HCT116 (cell line): ENCODE measurements at regions not wholly inside any gene's neighbourhood (a gene's known extent, or its start where the extent isn't known, plus 50 kb on each side); places are given as distances from the start of the nearest gene placed in this dataset.
"Not testable (repeated sequence)": the region's sequence is repeated elsewhere in the genome, so short reads cannot be mapped to it uniquely, and the experiment has no call there.

Source experiments
- ATAC-seq: fragments of 200-7000 bp; cut with Tn5 transposase; 2 replicates; pipeline ENCODE4 v1.9.1; 2020; ENCODE audit warnings: mild to moderate bottlenecking, moderate library complexity
- BruUV-seq: library from RNA; stranded (reverse); fragments of 400-500 nt; replicated peaks from 2 replicates; lab custom pipeline; 2021; lab: Mats Ljungman, UMichigan
- CTCF ChIA-PET: fragments of 300-600 bp; sonication (Branson Sonifier 250); formaldehyde crosslinking; loops from one replicate; lab custom pipeline; 2021; ENCODE audit warnings: antibody characterized with exemption; lab: Charles Lee
- POLR2A ChIA-PET: fragments of 300-600, 350-600 bp; sonication (Branson Sonifier 250); formaldehyde crosslinking; loops from one replicate; lab custom pipeline; 2021; ENCODE audit warnings: antibody characterized with exemption; lab: Charles Lee
- RAD21 ChIA-PET, 2 experiments: fragments of 300-600 bp; sonication (Branson Sonifier 250); formaldehyde crosslinking; loops; one replicate each; lab custom pipeline; 2023; ENCODE audit warnings: low total read pairs in 2 of 2; ENCODE audit not compliant: uncharacterized antibody in 2 of 2, unreplicated experiment in 2 of 2, low non-redundant PET in 1 of 2; lab: Charles Lee
- DNase-seq: peaks from one replicate; pipeline ENCODE4 v3.0.0-alpha.2; 2010; ENCODE audit warnings: low read depth, low spot score
- H2AFZ ChIP-seq: fragments of 200-600 bp; shearing (Covaris generic), sonication (generic); 2 replicates; pipeline ENCODE4 v1.6.1; 2017; ENCODE audit warnings: low read depth, mixed run types, mixed read lengths, antibody characterized with exemption, low read length; ENCODE audit not compliant: poor library complexity, severe bottlenecking
- H3K27ac ChIP-seq: 2 replicates; pipeline ENCODE4 v1.5.1; 2012; ENCODE audit warnings: low read depth, low read length
- H3K27me3 ChIP-seq: fragments of 200-600 bp; sonication (generic); 2 replicates; pipeline ENCODE4 v1.6.1; 2016; ENCODE audit warnings: mixed run types, low read length, mixed read lengths; ENCODE audit not compliant: insufficient read depth
- H3K36me3 ChIP-seq, 2 experiments: fragments of 200-500 bp in 1 of 2; fragments of 200-600 bp in 1 of 2; sonication (Bioruptor generic) in 1 of 2; sonication (generic) in 1 of 2; 2 replicates each; pipeline versions ENCODE4 v1.5.1 to v1.6.1; 2014 to 2016; ENCODE audit warnings: low read length in 2 of 2, inconsistent platforms in 1 of 2, mixed read lengths in 1 of 2, mixed run types in 1 of 2; ENCODE audit not compliant: insufficient read depth in 2 of 2, control insufficient read depth in 1 of 2
- H3K4me1 ChIP-seq, 2 experiments: fragments of 200-600 bp in 1 of 2; sonication (generic) in 1 of 2; 2 replicates each; pipeline versions ENCODE4 v1.5.1 to v1.6.1; 2012 to 2017; ENCODE audit warnings: low read length in 2 of 2, inconsistent platforms in 1 of 2, mild to moderate bottlenecking in 1 of 2, mixed read lengths in 1 of 2, mixed run types in 1 of 2, moderate library complexity in 1 of 2; ENCODE audit not compliant: insufficient read depth in 2 of 2, control insufficient read depth in 1 of 2
- H3K4me2 ChIP-seq: fragments of 200-600 bp; sonication (generic); 2 replicates; pipeline ENCODE4 v1.6.1; 2017; ENCODE audit warnings: mixed run types, low read length, mixed read lengths
- H3K4me3 ChIP-seq, 2 experiments: fragments of 200-600 bp in 1 of 2; sonication (generic) in 1 of 2; replicated peaks in 1 of 2; 2 replicates each; pipeline ENCODE4 v1.5.1; 2011 to 2016; ENCODE audit warnings: low read length in 2 of 2, control low read depth in 1 of 2, low read depth in 1 of 2, mild to moderate bottlenecking in 1 of 2, mixed read lengths in 1 of 2, mixed run types in 1 of 2
- H3K79me2 ChIP-seq: fragments of 200-600 bp; sonication (generic); 2 replicates; pipeline ENCODE4 v1.6.1; 2017; ENCODE audit warnings: mild to moderate bottlenecking, mixed run types, low read length, moderate library complexity, mixed read lengths; ENCODE audit not compliant: insufficient read depth
- H3K9ac ChIP-seq: fragments of 200-600 bp; sonication (generic); 2 replicates; pipeline ENCODE4 v1.6.1; 2016; ENCODE audit warnings: low read length, mixed read lengths
- H3K9me2 ChIP-seq: fragments of 200-600 bp; sonication (generic), shearing (Covaris generic); 2 replicates; pipeline ENCODE4 v1.6.1; 2017; ENCODE audit warnings: mixed run types, mild to moderate bottlenecking, moderate library complexity; ENCODE audit not compliant: insufficient read depth
- H3K9me3 ChIP-seq, 2 experiments: fragments of 200-500 bp in 1 of 2; fragments of 200-600 bp in 1 of 2; sonication (Bioruptor generic) in 1 of 2; sonication (generic) in 1 of 2; 2 replicates each; pipeline ENCODE4 v1.6.1; 2014 to 2017; ENCODE audit warnings: low read length in 2 of 2, mixed read lengths in 2 of 2, inconsistent platforms in 1 of 2, low read depth in 1 of 2, mild to moderate bottlenecking in 1 of 2, mixed run types in 1 of 2, moderate library complexity in 1 of 2; ENCODE audit not compliant: control insufficient read depth in 1 of 2, insufficient read depth in 1 of 2
- H4K20me1 ChIP-seq: fragments of 200-600 bp; sonication (generic), shearing (Covaris generic); 2 replicates; pipeline ENCODE4 v1.6.1; 2017; ENCODE audit warnings: mixed run types, mild to moderate bottlenecking, moderate library complexity; ENCODE audit not compliant: insufficient read depth
- EGR1 ChIP-seq: IDR thresholded peaks from 2 replicates; pipeline ENCODE4 v1.6.1; 2012; ENCODE audit warnings: low read depth
- SP1 ChIP-seq: IDR thresholded peaks from 2 replicates; pipeline ENCODE4 v1.6.1; 2012; ENCODE audit warnings: low read depth
- intact Hi-C: fragments of 100-400 bp; cut with micrococcal nuclease; formaldehyde crosslinking; loops from 2 replicates; pipeline ENCODE4 v1.10.0; 2022

GRCh38 chr12:23388898-23389297, 560.6 kb downstream of the SOX5 start:
- H3K9ac ChIP-seq, H3K27me3 ChIP-seq, H3K4me3 ChIP-seq, BruUV-seq, H2AFZ ChIP-seq, H3K4me2 ChIP-seq, RAD21 ChIA-PET, H3K36me3 ChIP-seq, DNase-seq, intact Hi-C loops, POLR2A ChIA-PET, H4K20me1 ChIP-seq, H3K9me2 ChIP-seq, H3K4me1 ChIP-seq, ATAC-seq, H3K79me2 ChIP-seq, CTCF ChIA-PET, H3K27ac ChIP-seq: not testable (repeated sequence)
- peaks cover 9 to 11% of the 10 kb centered on the region in 2 experiments; a peak in 2 of 4 replicates for H3K9me3 ChIP-seq

DNA sequence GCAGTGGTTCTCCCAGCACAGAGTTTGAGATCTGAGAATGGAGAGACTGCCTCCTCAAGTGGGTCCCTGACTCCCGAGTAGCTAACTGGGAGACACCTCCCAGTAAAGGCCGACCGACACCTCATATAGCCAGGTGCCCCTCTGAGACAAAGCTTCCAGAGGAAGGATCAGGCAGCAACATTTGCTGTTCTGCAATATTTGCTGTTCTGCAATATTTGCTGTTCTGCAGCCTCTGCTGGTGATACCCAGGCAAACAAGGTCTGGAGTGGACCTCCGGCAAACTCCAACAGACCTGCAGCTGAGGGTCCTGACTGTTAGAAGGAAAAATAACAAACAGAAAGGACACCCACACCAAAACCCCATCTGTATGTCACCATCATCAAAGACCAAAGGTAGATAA, 560.2 kb downstream of the SOX5 start:
- H4K20me1 ChIP-seq, H3K4me3 ChIP-seq, ATAC-seq, intact Hi-C loops, H3K79me2 ChIP-seq, BruUV-seq, H3K27ac ChIP-seq, H2AFZ ChIP-seq, H3K9ac ChIP-seq, DNase-seq, H3K27me3 ChIP-seq, CTCF ChIA-PET, H3K4me1 ChIP-seq, H3K9me2 ChIP-seq, H3K36me3 ChIP-seq, RAD21 ChIA-PET, H3K4me2 ChIP-seq, POLR2A ChIA-PET: not testable (repeated sequence)
- peaks cover 9 to 11% of the 10 kb centered on the region in 2 experiments; a peak in 2 of 4 replicates for H3K9me3 ChIP-seq

DNA sequence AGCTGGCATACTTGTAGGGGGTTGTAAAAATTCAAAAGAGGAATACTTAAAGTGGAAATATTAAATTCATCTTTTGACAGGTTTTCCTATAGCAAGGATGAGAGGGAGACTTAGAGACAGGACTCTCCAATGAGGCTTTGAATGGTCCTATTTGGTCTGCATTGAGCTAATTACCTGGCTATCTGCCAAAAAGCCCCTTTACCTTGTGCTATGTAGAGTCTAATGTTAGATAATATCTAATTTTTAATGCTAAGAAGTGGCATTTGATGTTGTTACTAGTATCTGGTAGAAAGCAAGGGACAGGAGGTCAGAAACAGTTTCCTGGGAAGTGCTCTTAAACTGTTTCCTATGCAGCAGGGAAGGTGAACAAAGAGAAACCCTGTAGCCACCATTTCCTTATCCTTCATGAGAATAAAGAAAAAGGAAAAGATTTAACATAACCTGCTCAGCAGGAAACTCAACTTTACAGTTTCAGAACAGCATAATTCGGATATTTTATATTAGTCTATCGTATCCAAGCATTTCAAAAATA, 550.0 kb downstream of the SOX5 start:
- BruUV-seq = no TSS peak
- no peaks in the 10 kb centered on the region for H4K20me1 ChIP-seq
- RAD21 ChIA-PET = no interaction called here
- H3K79me2 ChIP-seq = no peaks in the 10 kb centered on the region
- H3K4me1 ChIP-seq = no peaks in the 10 kb centered on the region
- H3K9me2 ChIP-seq = no peaks in the 10 kb centered on the region
- no peak overlapping the region for H3K4me3 ChIP-seq
- TF ChIP-seq EGR1 (no peak), SP1 (no peak)
- no peak overlapping the region for H3K27ac ChIP-seq
- H3K4me2 ChIP-seq = no peak overlapping the region
- H3K9me3 ChIP-seq = peaks cover 14 to 24% of the 10 kb centered on the region in 2 experiments; a peak in 2 of 4 replicates
- ATAC-seq = no peak
- no peak overlapping the region for H2AFZ ChIP-seq
- DNase-seq = no peak
- CTCF ChIA-PET = no interaction called here
- POLR2A ChIA-PET = no interaction called here
- no peak overlapping the region for H3K9ac ChIP-seq
- H3K27me3 ChIP-seq = no peaks in the 10 kb centered on the region
- intact Hi-C loops = no loop called here
- H3K36me3 ChIP-seq = no peaks in the 10 kb centered on the region
